ENCODE measurements at regions not wholly inside any gene's neighbourhood (a gene's known extent, or its start where the extent isn't known, plus 50 kb on each side); places are given as distances from the start of the nearest gene placed in this dataset.
A peak's percentile ranks its signal among the peaks of the same experiment; 100 is the strongest.

GRCh38 chr3:30069056-30069455, 537.3 kb upstream of the TGFBR2 start:
- Mint-ChIP-seq H3K4me1 (peaks cover 5% of the 10 kb centered on the region), H3K27me3 (peaks cover 3% of the 10 kb centered on the region)

GRCh38 chr3:30073040-30073439, 533.4 kb upstream of the TGFBR2 start:
- no peak for DNase-seq
- Mint-ChIP-seq H3K27me3 (no peaks in the 10 kb centered on the region), H3K4me1 (peaks cover 17% of the 10 kb centered on the region), H3K36me3 (ENCODE audit: low read depth) (no peaks in the 10 kb centered on the region), H3K4me3 (no peak overlapping the region), H3K27ac (no peak overlapping the region), H3K9me3 (peaks cover 3% of the 10 kb centered on the region)
- no peak for ATAC-seq

More at GRCh38 chr3:30069056-30069455, 537.3 kb upstream of the TGFBR2 start:
- Mint-ChIP-seq H3K27ac (no peak overlapping the region), H3K9me3 (peaks cover 15% of the 10 kb centered on the region), H3K4me3 (no peak overlapping the region), H3K36me3 (ENCODE audit: low read depth) (no peaks in the 10 kb centered on the region)
- DNase-seq = no peak
- no peak for ATAC-seq

- peaks cover 3% of the 10 kb centered on the region for H3K9me3 Mint-ChIP-seq
- no peak overlapping the region for H3K4me3 Mint-ChIP-seq
- no peaks in the 10 kb centered on the region for H3K36me3 Mint-ChIP-seq (ENCODE audit: low read depth)
- peak; percentile 10 for DNase-seq
- peak; percentile 84 for ATAC-seq
- no peak overlapping the region for H3K27ac Mint-ChIP-seq
- H3K4me1 Mint-ChIP-seq = peaks cover 17% of the 10 kb centered on the region
- H3K27me3 Mint-ChIP-seq = no peaks in the 10 kb centered on the region
Measured at GRCh38 chr3:30073622-30074021, 532.8 kb upstream of the TGFBR2 start.

GRCh38 chr3:30075514-30075913, 530.9 kb upstream of the TGFBR2 start:
- H3K27me3 Mint-ChIP-seq = no peaks in the 10 kb centered on the region
- peaks cover 3% of the 10 kb centered on the region for H3K9me3 Mint-ChIP-seq
- H3K4me1 Mint-ChIP-seq = peaks cover 17% of the 10 kb centered on the region
- H3K27ac Mint-ChIP-seq = peak overlapping the region; percentile 55
- no peak for DNase-seq
- H3K4me3 Mint-ChIP-seq = no peak overlapping the region
- ATAC-seq = peak; percentile 72
- no peaks in the 10 kb centered on the region for H3K36me3 Mint-ChIP-seq (ENCODE audit: low read depth)

- no peaks in the 10 kb centered on the region for H3K27me3 Mint-ChIP-seq
- DNase-seq (no peak), ATAC-seq (no peak)
- H3K4me1 Mint-ChIP-seq = peaks cover 17% of the 10 kb centered on the region
- H3K36me3 Mint-ChIP-seq (ENCODE audit: low read depth) = no peaks in the 10 kb centered on the region
- no peak overlapping the region for H3K27ac Mint-ChIP-seq
- no peaks in the 10 kb centered on the region for H3K9me3 Mint-ChIP-seq
- no peak overlapping the region for H3K4me3 Mint-ChIP-seq
Measured at GRCh38 chr3:30076899-30077298, 529.5 kb upstream of the TGFBR2 start.

GRCh38 chr3:30077746-30078145, 528.7 kb upstream of the TGFBR2 start:
- Mint-ChIP-seq H3K27ac (no peak overlapping the region), H3K9me3 (no peaks in the 10 kb centered on the region), H3K36me3 (ENCODE audit: low read depth) (no peaks in the 10 kb centered on the region), H3K4me3 (no peak overlapping the region), H3K4me1 (peaks cover 17% of the 10 kb centered on the region), H3K27me3 (no peaks in the 10 kb centered on the region)
- no peak for DNase-seq
- ATAC-seq = no peak

- no peaks in the 10 kb centered on the region for H3K36me3 Mint-ChIP-seq (ENCODE audit: low read depth)
- no peak for DNase-seq
- H3K9me3 Mint-ChIP-seq = no peaks in the 10 kb centered on the region
- peaks cover 13% of the 10 kb centered on the region for H3K4me1 Mint-ChIP-seq
- no peak overlapping the region for H3K4me3 Mint-ChIP-seq
- ATAC-seq = no peak
- no peak overlapping the region for H3K27ac Mint-ChIP-seq
- no peaks in the 10 kb centered on the region for H3K27me3 Mint-ChIP-seq
Measured at GRCh38 chr3:30078736-30079135, 527.7 kb upstream of the TGFBR2 start.

- no peaks in the 10 kb centered on the region for H3K36me3 Mint-ChIP-seq (ENCODE audit: low read depth)
- H3K9me3 Mint-ChIP-seq = no peaks in the 10 kb centered on the region
- peaks cover 4% of the 10 kb centered on the region for H3K27me3 Mint-ChIP-seq
- H3K27ac Mint-ChIP-seq = no peak overlapping the region
- DNase-seq (no peak), ATAC-seq (no peak)
- no peak overlapping the region for H3K4me3 Mint-ChIP-seq
- peaks cover 7% of the 10 kb centered on the region for H3K4me1 Mint-ChIP-seq
Measured at GRCh38 chr3:30081904-30082303, 524.5 kb upstream of the TGFBR2 start.

GRCh38 chr3:30082652-30083051, 523.7 kb upstream of the TGFBR2 start:
- no peak for DNase-seq
- peaks cover 7% of the 10 kb centered on the region for H3K4me1 Mint-ChIP-seq
- no peaks in the 10 kb centered on the region for H3K9me3 Mint-ChIP-seq
- H3K36me3 Mint-ChIP-seq (ENCODE audit: low read depth) = no peaks in the 10 kb centered on the region
- H3K27ac Mint-ChIP-seq = no peak overlapping the region
- peaks cover 6% of the 10 kb centered on the region for H3K27me3 Mint-ChIP-seq
- no peak overlapping the region for H3K4me3 Mint-ChIP-seq
- no peak for ATAC-seq

- Mint-ChIP-seq H3K27me3 (peaks cover 8% of the 10 kb centered on the region), H3K27ac (no peak overlapping the region), H3K4me1 (peaks cover 7% of the 10 kb centered on the region), H3K36me3 (ENCODE audit: low read depth) (no peaks in the 10 kb centered on the region), H3K4me3 (no peak overlapping the region), H3K9me3 (no peaks in the 10 kb centered on the region)
- ATAC-seq (no peak), DNase-seq (no peak)
Measured at GRCh38 chr3:30083315-30083714, 523.1 kb upstream of the TGFBR2 start.

- Mint-ChIP-seq H3K27me3 (peaks cover 8% of the 10 kb centered on the region), H3K36me3 (ENCODE audit: low read depth) (no peaks in the 10 kb centered on the region), H3K9me3 (no peaks in the 10 kb centered on the region), H3K27ac (no peak overlapping the region), H3K4me1 (peaks cover 7% of the 10 kb centered on the region), H3K4me3 (no peak overlapping the region)
- no peak for ATAC-seq
- DNase-seq = no peak
Measured at GRCh38 chr3:30084316-30084715, 522.1 kb upstream of the TGFBR2 start.

GRCh38 chr3:30084971-30085403, 521.4 kb upstream of the TGFBR2 start:
- H3K27me3 Mint-ChIP-seq = peaks cover 8% of the 10 kb centered on the region
- ATAC-seq = no peak
- H3K9me3 Mint-ChIP-seq = no peaks in the 10 kb centered on the region
- no peak overlapping the region for H3K27ac Mint-ChIP-seq
- DNase-seq = no peak
- no peak overlapping the region for H3K4me3 Mint-ChIP-seq
- H3K36me3 Mint-ChIP-seq (ENCODE audit: low read depth) = no peaks in the 10 kb centered on the region
- peaks cover 7% of the 10 kb centered on the region for H3K4me1 Mint-ChIP-seq

GRCh38 chr3:30085486-30085885, 520.9 kb upstream of the TGFBR2 start:
- peaks cover 7% of the 10 kb centered on the region for H3K4me1 Mint-ChIP-seq
- no peaks in the 10 kb centered on the region for H3K36me3 Mint-ChIP-seq (ENCODE audit: low read depth)
- no peaks in the 10 kb centered on the region for H3K9me3 Mint-ChIP-seq
- no peak for ATAC-seq
- no peak overlapping the region for H3K4me3 Mint-ChIP-seq
- H3K27ac Mint-ChIP-seq = no peak overlapping the region
- peaks cover 8% of the 10 kb centered on the region for H3K27me3 Mint-ChIP-seq
- DNase-seq = no peak

GRCh38 chr3:30091686-30092085, 514.7 kb upstream of the TGFBR2 start:
- H3K4me3 Mint-ChIP-seq = no peak overlapping the region
- no peaks in the 10 kb centered on the region for H3K4me1 Mint-ChIP-seq
- no peaks in the 10 kb centered on the region for H3K36me3 Mint-ChIP-seq (ENCODE audit: low read depth)
- H3K27me3 Mint-ChIP-seq = peaks cover 9% of the 10 kb centered on the region
- no peak for DNase-seq
- peaks cover 6% of the 10 kb centered on the region for H3K9me3 Mint-ChIP-seq
- H3K27ac Mint-ChIP-seq = no peak overlapping the region
- ATAC-seq = no peak

- no peak for DNase-seq
- Mint-ChIP-seq H3K9me3 (peaks cover 6% of the 10 kb centered on the region), H3K4me1 (peaks cover 10% of the 10 kb centered on the region), H3K27ac (no peak overlapping the region), H3K4me3 (no peak overlapping the region), H3K36me3 (ENCODE audit: low read depth) (no peaks in the 10 kb centered on the region), H3K27me3 (peaks cover 6% of the 10 kb centered on the region)
- ATAC-seq = no peak
Measured at GRCh38 chr3:30097022-30097650, 509.3 kb upstream of the TGFBR2 start.

GRCh38 chr3:30098243-30098642, 508.2 kb upstream of the TGFBR2 start:
- peaks cover 6% of the 10 kb centered on the region for H3K9me3 Mint-ChIP-seq
- H3K4me1 Mint-ChIP-seq = peaks cover 10% of the 10 kb centered on the region
- no peak overlapping the region for H3K4me3 Mint-ChIP-seq
- no peak for DNase-seq
- no peak overlapping the region for H3K27ac Mint-ChIP-seq
- H3K36me3 Mint-ChIP-seq (ENCODE audit: low read depth) = no peaks in the 10 kb centered on the region
- ATAC-seq = peak; percentile 28
- H3K27me3 Mint-ChIP-seq = no peaks in the 10 kb centered on the region

All from activated naive CD8-positive, alpha-beta T cell treated with anti-CD3 and anti-CD28 coated beads, Interleukin-2, amount 50 U/mL, for 24 hours (primary cell).